HG03442 (cell line): ENCODE measurements at regions not wholly inside any gene's neighbourhood (a gene's known extent, or its start where the extent isn't known, plus 50 kb on each side); places are given as distances from the start of the nearest gene placed in this dataset.

ENCODE experiments used
- ATAC-seq: cut with Tn5 transposase; IDR thresholded peaks from one replicate; pipeline ENCODE4 v1.9.1; 2021; ENCODE audit warnings: mild to moderate bottlenecking, moderate library complexity; ENCODE audit not compliant: unreplicated experiment

GRCh38 chr1:37308031-37308960 lies 166.1 kb upstream of the ZC3H12A start:
- no peak for ATAC-seq

- no peak for ATAC-seq
Measured at GRCh38 chr1:37309574-37309973, 164.8 kb upstream of the ZC3H12A start.

DNA sequence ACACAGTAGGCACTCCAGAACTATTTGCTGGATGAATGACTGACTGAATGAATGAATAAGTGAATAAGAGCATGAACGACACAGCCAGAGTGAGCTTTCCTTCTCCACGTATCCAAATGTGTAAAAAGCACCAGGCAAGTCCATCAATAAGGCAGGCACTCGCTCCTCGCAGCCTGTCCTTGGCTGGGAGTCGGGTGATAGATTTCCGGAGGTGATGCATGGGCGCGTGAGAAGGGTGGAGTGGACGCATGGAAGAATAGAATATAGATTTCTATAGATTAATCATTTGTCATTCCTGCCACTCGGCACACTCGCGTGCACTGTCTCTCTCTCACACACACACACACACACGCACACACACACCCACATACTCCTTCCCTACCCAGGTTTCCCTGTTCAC lies 164.3 kb upstream of the ZC3H12A start:
- ATAC-seq, result no peak

DNA sequence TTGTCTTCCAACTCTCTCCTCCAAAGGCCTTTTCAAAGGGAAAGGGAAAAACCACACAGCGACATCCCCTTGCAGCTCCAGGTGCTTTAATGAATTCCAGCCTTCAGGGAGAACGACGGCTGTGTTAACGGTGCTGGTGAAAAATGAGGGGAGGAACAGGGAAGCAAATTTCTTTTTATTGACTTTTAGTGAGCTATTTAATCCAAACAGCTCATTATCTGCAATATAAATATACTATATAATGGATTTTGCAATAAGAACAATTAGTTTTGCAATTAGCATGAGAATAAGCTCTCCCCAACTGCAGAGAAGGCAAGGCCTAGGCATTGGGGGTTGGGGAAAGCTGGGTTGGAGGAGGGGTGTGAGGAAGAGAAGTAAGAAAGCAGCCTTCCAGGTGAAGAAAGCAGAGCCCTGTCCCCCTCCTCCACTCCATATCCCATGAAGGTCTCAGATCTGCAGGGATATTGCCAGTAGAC lies 159.0 kb upstream of the ZC3H12A start:
- ATAC-seq, result no peak

DNA sequence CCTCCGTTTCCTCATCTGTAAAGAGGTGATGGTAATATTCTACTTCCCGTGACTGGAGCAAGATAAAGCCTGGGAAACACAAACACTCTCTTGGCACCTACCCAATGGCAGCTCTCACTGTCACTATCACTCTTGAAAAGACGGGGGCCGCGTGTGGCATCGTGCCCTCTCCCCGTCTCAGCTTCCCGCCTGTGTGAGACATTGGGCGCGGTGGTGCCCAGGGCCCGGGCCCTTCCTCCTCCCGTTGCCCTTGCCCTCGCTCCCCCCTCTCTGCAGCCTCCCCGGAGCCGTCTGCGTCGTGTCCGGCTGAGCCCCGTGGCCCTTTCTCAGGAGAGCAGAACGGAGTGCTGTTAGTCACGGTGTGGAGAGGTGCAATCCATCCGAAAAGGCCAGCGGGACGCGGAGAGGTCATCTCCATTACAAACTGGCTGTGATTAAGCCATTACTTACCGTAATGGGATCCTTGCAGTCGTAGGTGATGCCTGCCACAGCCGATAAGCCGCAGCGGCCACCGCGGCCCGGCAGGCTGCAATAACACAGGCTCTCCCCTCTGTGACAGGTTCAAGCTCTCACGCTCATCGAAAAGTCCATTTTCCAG lies 156.4 kb upstream of the ZC3H12A start:
- ATAC-seq, result no peak

- ATAC-seq, result no peak
Measured at GRCh38 chr1:37318490-37318889, 155.9 kb upstream of the ZC3H12A start.

GRCh38 chr1:37319284-37319683 lies 155.1 kb upstream of the ZC3H12A start:
- ATAC-seq, result no peak

GRCh38 chr1:37323486-37324377 lies 150.6 kb upstream of the ZC3H12A start:
- no peak for ATAC-seq

- no peak for ATAC-seq
Measured at GRCh38 chr1:37325010-37325409, 149.4 kb upstream of the ZC3H12A start.

DNA sequence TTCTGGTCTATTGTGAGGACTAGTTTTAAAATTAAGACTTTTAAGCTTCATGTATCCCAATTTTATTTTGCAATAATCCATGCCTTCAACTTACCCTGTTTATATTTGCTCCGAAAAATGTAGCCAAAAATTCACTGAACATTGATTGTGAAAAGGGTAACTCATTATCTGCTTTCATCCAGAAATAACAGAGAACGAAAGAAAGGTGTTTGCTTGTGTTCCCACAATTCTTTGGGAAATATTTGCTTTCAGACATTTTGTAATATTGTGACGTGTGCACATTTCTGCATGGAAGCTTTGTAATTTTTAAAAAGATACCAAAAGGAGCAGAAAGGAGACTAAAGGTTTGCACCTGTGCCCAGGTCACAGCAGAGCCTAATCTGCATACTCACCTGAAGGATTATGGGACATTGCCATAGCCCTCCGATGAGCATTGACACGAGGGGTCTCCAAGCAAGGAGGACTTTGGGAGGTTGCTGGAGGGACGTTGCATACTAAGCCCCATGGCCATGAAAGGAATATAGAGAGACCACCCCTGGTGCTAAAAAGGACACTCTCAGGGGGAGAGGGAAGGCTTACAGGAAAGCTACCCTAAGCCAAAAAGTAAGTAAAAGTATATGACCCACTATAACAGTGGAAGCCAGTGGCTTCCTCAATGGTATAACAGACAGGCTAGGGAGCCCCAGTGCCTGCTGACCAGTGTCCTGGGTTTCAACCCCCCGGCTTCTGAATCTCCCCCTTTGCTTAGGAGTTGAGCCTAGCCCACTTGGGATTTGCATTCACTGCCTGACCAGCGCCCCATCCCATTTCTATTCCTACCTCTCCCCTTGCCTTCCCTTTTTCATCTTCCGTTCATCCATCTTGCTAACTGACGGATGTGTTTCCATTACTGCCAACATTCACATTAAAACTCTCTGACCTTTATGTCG lies 148.6 kb upstream of the ZC3H12A start:
- ATAC-seq, result no peak

- ATAC-seq, result no peak
Measured at GRCh38 chr1:37332126-37332525, 142.3 kb upstream of the ZC3H12A start.

DNA sequence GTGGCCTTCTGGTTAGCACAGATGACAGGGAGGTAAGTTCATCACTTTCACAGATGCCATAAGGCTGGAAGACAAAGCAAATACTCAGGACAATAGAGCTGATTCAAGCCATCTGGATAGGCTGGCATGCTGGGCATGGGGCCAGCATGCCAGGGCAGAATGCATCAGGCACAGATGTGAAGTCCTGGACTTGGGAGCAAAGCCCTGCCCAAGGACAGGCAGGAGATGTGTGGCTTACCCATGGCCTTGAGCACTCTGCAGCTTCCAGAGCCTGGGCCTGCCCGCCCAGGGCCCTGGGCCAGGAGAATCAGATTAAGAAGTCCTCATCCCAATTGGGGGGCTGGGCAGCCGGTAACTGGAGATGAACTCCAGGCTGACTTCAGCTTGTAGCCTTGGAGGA lies 135.7 kb upstream of the ZC3H12A start:
- ATAC-seq, result no peak

DNA sequence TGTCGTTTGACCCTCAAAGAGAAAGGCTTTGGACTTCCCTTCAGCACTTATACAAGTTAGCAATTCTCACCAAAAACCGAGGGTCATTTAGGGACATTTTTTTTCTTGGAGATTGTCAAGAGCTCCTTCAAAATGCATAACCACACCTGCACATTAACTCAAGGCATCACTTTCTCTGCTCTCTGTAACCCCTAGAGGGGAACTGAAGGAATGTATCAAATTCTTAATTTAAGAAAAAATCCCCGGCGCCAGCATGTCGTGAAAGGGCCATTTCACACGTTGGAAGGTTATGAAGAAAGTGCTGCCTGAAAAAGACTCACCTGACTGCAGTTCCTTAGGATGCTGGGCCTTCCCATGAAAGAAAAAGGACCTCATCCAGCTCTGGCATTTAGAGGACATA lies 131.6 kb upstream of the ZC3H12A start:
- ATAC-seq, result no peak

GRCh38 chr1:37347104-37347649 lies 127.2 kb upstream of the ZC3H12A start:
- no peak for ATAC-seq

- no peak for ATAC-seq
Measured at GRCh38 chr1:37353871-37354270, 120.5 kb upstream of the ZC3H12A start.

GRCh38 chr1:37354876-37355650 lies 119.3 kb upstream of the ZC3H12A start:
- no peak for ATAC-seq

- no peak for ATAC-seq
Measured at GRCh38 chr1:37358992-37359391, 115.4 kb upstream of the ZC3H12A start.

GRCh38 chr1:37360011-37360410 lies 114.4 kb upstream of the ZC3H12A start:
- no peak for ATAC-seq
